Activated naive CD8-positive, alpha-beta T cell (primary cell): ENCODE measurements at regions not wholly inside any gene's neighbourhood (a gene's known extent, or its start where the extent isn't known, plus 50 kb on each side); places are given as distances from the start of the nearest gene placed in this dataset.
"Not testable (repeated sequence)": the region's sequence is repeated elsewhere in the genome, so short reads cannot be mapped to it uniquely, and the experiment has no call there.

Experiments used
- H3K27ac Mint-ChIP-seq: one replicate; pipeline ENCODE4 v1.8.0; 2021; ENCODE audit warnings: mixed read lengths
- H3K27me3 Mint-ChIP-seq: one replicate; pipeline ENCODE4 v1.8.0; 2021; ENCODE audit warnings: mixed read lengths
- H3K36me3 Mint-ChIP-seq: one replicate; pipeline ENCODE4 v1.8.0; 2021; ENCODE audit warnings: mixed read lengths
- H3K4me1 Mint-ChIP-seq: one replicate; pipeline ENCODE4 v1.8.0; 2021; ENCODE audit warnings: low read depth, mixed read lengths
- H3K4me3 Mint-ChIP-seq: one replicate; pipeline ENCODE4 v1.8.0; 2021; ENCODE audit warnings: mild to moderate bottlenecking, mixed read lengths
- H3K9me3 Mint-ChIP-seq: one replicate; pipeline ENCODE4 v1.8.0; 2021; ENCODE audit warnings: low read depth, mixed read lengths

DNA sequence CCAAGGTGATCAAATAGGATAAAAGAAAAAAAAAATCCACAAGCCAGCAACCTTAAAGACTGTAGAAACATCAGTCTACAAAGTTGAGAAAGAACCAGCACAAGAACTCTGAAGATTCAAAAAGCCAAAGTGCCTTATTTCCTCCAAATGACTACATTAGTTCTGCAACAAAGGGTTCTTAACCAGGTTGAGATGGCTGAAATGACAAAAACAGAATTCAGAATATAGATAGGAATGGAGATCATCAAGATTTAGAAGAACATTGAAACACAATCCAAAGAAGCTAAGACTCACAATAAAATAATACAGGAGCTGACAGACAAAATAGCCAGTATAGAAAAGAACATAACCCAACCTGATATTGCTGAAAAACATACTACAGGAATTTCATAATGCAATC, 156.5 kb upstream of the ZCCHC13 start:
- Mint-ChIP-seq H3K27ac (no peak overlapping the region), H3K9me3 (no peaks in the 10 kb centered on the region), H3K4me1 (no peaks in the 10 kb centered on the region), H3K4me3 (no peak overlapping the region), H3K36me3 (peaks cover 7% of the 10 kb centered on the region), H3K27me3 (no peaks in the 10 kb centered on the region)

DNA sequence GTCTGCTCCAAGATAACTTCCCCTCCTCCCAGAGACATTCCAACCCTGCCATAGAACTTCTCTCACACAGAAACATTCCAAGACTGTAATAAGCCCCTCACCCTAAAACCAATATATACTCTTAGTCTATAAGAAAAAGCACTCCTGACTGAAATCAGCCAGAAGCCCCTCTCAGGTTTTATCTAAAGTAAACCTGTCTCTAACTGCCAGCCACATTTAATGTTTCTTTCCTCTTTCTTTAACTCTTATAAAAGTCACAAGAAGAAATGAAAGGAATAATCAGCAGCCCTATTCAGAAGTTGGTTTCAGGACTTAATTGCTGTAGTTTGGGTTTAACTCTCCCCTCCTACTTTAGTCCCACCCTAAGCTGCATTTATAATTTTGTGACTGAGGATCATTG, 165.0 kb upstream of the ZCCHC13 start:
- no peak overlapping the region for H3K27ac Mint-ChIP-seq
- H3K4me1 Mint-ChIP-seq, result no peaks in the 10 kb centered on the region
- no peaks in the 10 kb centered on the region for H3K9me3 Mint-ChIP-seq
- no peak overlapping the region for H3K4me3 Mint-ChIP-seq
- no peaks in the 10 kb centered on the region for H3K27me3 Mint-ChIP-seq
- peaks cover 2% of the 10 kb centered on the region for H3K36me3 Mint-ChIP-seq

DNA sequence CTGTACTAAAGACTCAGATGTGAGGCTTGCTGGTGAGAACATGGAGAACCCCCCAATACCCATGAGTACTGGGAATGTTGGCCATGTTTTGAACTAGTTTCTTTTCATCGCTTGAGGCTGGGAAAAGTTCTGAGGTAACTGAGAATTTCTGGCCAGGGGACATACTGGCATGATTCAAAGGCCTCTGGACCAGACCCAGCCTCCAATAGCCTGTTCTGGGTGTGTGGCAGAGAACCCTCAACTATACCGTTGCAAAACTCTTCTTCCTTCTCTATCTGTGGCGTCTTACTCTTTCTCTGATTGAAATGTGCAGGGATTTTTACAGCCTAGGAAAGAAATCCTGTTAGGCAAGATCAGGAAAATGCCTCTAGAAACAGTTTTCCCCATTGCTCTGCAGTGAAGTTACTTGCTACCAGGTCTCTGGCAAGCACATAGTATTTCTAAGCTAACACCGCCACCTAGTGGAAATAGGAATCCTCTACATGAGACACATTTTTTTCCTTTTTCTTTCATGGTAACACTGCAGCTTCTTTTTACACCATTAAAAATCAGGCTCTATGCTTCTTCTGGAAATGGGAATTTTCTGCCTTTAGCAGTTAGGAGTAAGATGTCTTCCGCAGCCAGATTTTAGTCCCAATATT, 170.7 kb upstream of the ZCCHC13 start:
- Mint-ChIP-seq H3K36me3 (no peaks in the 10 kb centered on the region), H3K27ac (no peak overlapping the region), H3K9me3 (no peaks in the 10 kb centered on the region), H3K4me3 (no peak overlapping the region), H3K4me1 (no peaks in the 10 kb centered on the region), H3K27me3 (no peaks in the 10 kb centered on the region)

DNA sequence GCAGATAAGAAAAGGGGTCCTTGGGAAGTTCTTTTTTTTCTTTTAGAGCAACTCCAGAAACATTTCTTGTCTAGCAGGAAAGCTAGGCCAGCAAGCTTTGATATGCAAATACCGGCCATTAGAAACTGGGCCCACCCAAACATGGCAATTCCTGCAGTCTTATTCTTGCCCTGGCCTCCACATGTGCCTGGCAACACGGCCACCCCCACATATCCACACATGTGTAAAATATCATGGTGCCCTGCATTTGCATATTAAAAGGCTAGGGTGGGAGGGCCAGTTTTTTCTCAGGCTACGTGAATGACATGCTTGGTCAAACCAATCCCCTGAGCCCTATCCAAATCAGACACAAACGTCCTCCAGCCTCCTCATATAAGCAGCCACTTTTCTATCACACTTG, 171.7 kb upstream of the ZCCHC13 start:
- H3K27me3 Mint-ChIP-seq, result no peaks in the 10 kb centered on the region

DNA sequence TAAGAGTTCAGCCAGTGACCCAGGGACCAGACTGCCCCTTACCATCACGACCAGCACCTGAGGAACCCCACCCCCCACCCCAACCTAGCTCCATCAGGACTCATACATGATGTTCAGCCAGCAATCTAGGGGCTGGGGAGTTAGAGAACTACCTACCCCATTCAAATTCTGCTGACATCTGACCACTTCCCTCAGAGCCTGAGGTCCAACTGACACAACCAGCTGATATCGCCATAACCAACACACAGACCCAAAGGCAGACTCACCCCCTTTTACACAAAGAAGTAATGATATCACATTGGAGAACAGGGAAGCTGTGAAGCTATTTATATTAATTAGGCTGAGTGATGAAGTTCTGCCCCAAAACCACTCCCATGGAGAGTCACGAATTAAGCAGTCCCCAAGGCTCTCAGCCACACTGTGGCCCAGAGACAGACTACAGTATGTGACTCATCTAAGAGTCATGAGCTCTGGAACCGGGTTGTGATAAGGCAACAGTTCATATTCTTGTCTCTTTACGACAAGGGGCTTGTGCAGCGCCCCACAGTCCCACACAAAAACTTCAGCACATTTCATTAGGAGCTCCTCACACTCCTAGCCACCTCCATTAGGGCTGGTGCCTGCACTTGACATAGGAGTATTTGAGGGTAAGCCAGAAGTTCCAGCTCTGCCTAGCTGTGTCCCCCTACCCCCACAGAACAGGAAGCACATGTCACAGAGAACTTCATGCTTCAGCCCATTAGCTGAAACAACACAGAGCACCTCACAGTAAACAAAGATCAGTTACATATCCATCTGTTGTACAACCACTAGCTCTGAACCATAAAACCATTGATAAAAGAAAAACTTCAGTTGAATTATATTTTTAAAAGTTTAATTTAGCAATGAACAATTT, 184.7 kb upstream of the ZCCHC13 start:
- no peaks in the 10 kb centered on the region for H3K4me1 Mint-ChIP-seq
- no peaks in the 10 kb centered on the region for H3K36me3 Mint-ChIP-seq
- no peaks in the 10 kb centered on the region for H3K9me3 Mint-ChIP-seq
- no peak overlapping the region for H3K27ac Mint-ChIP-seq
- no peak overlapping the region for H3K4me3 Mint-ChIP-seq
- no peaks in the 10 kb centered on the region for H3K27me3 Mint-ChIP-seq

More for the DNA sequence above, 171.7 kb upstream of the ZCCHC13 start:
- Mint-ChIP-seq H3K4me1 (no peaks in the 10 kb centered on the region), H3K36me3 (no peaks in the 10 kb centered on the region), H3K4me3 (no peak overlapping the region), H3K27ac (no peak overlapping the region), H3K9me3 (no peaks in the 10 kb centered on the region)

DNA sequence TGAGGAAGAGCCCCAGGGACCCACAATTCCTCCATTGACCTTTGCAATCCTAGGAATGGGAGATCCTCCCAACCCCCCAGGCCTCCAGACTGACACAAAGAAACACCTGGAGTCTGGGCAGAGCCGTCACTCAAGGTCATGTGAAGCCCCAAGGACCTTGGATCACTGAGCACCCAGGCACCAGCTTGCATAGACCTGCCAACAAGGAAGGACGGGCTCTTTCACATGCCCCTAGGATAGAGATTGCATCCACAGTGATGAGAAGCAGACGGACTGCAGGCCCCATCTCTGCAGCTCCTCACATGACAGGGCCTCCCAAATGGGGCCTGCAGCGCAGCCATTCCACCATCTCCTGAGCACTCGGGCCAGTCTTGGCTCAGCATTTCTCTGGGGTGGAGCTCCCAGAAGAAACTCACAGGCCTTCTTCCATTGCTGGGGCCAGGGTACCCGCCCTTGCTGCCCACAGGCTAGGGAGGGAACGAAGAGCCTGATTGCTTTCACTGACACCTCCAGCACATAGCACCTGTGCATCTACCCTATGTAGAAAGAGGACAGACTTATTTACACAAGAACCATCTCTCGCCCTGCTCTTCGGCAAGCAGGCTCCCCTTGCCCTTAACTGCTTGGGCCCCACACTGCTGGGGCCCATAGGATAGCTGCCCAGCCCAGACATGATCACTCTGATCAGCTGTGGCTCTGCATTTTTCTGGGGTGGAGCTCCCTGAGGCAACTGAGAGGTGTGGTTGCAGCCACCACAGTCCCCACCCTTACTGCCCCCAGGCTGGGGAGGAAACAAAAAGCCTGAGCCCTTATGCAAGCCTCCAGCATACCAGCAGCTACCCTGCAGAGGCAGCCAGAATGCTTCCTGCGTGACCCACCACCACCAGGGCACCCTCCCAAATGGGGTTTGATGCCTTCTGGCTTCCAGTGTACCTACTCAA, 185.7 kb upstream of the ZCCHC13 start:
- Mint-ChIP-seq H3K4me3 (no peak overlapping the region), H3K27ac (no peak overlapping the region), H3K9me3 (no peaks in the 10 kb centered on the region), H3K36me3 (no peaks in the 10 kb centered on the region), H3K27me3 (no peaks in the 10 kb centered on the region), H3K4me1 (no peaks in the 10 kb centered on the region)

DNA sequence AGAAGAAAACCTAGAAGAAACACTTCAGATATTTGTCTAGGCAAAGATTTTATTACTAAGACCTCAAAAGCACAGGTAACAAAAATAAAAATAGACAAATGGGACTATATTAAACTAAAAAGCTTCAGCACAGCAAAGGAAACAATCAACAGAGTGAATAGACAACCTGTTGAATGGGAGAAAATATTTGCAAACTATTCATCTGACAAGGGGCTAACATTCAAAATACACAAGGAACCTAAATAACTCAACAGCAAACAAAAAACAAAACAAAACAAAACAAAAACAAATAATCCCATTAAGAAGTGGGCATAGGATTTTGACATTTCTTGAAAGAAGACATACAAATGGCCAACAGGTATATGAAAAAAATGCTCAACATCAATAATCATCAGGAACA, 192.7 kb upstream of the ZCCHC13 start:
- H3K27ac Mint-ChIP-seq, result no peak overlapping the region
- no peaks in the 10 kb centered on the region for H3K9me3 Mint-ChIP-seq
- no peaks in the 10 kb centered on the region for H3K4me1 Mint-ChIP-seq
- H3K36me3 Mint-ChIP-seq, result peaks cover 17% of the 10 kb centered on the region
- H3K27me3 Mint-ChIP-seq, result no peaks in the 10 kb centered on the region
- no peak overlapping the region for H3K4me3 Mint-ChIP-seq

DNA sequence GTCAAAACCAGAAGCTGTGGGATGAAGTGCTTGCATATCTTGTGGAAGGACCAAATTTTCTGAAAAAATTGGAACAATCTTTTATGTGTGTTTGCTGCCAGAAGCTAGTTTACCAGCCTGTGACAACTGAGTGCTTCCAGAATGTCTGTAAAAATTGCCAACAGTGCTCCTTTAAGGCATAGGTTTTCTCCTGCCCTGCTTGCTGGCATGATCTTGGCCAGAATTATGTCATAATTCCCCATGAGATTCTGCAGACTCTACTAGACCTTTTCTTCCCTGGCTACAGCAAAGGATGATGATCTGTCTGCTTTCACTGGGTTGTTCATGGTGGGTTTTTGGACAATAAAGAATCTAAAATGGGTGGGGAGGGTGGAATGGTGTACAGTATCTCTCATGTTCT, 196.3 kb upstream of the ZCCHC13 start:
- no peak overlapping the region for H3K27ac Mint-ChIP-seq
- no peak overlapping the region for H3K4me3 Mint-ChIP-seq
- no peaks in the 10 kb centered on the region for H3K4me1 Mint-ChIP-seq
- H3K9me3 Mint-ChIP-seq, result no peaks in the 10 kb centered on the region
- no peaks in the 10 kb centered on the region for H3K27me3 Mint-ChIP-seq
- H3K36me3 Mint-ChIP-seq, result peaks cover 21% of the 10 kb centered on the region

DNA sequence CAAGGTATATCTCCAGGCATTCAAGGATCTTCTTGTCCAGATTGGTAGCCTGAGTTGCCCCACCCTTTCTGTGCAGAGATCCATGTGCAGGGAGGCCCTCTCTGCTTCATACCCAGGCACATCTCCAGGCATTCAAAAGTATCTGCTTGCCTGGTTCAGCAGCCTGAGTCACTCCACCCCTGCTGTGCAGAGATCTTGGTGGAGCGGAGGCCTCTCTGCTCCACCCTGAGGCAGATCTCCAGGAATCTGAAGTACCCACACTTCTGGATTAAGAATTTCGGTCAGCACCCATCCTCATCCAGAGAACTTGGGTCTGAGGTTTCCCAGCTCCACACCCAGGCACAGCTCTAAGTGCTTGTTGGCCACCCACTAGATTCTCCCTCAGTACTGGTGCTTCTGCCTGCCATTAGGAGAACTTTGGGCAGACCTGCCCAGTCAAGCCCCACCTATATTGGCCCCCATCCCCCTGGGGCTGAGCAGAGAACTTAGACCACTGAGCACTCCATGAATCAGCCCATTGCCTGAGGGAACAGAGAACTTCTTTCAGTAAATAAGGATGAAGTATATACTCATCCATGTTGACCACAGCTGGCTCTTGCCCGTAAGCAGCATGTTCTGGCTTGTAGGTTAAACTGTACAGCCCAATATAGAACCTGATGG, 199.5 kb upstream of the ZCCHC13 start:
- Mint-ChIP-seq H3K27me3 (no peaks in the 10 kb centered on the region), H3K9me3 (no peaks in the 10 kb centered on the region), H3K4me3 (no peak overlapping the region), H3K27ac (no peak overlapping the region), H3K4me1 (no peaks in the 10 kb centered on the region), H3K36me3 (peaks cover 17% of the 10 kb centered on the region)

DNA sequence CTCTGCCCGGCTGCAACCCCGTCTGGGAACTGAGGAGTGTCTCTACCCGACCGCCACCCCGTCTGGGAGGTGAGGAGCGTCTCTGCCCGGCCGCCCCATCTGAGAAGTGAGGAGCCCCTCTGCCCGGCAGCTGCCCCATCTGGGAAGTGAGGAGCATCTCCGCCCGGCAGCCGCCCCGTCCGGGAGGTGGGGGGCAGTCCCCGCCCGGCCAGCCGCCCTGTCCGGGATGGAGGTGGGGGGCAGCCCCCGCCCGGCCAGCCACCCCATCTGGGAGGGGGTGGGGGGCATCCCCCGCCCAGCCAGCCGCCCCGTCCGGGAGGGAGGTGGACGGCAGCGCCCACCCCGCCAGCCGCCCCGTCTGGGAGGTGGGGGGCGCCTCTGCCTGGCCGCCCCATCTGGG, 205.6 kb upstream of the ZCCHC13 start:
- not testable (repeated sequence) for H3K27me3 Mint-ChIP-seq, H3K27ac Mint-ChIP-seq, H3K9me3 Mint-ChIP-seq, H3K36me3 Mint-ChIP-seq, H3K4me3 Mint-ChIP-seq, H3K4me1 Mint-ChIP-seq

DNA sequence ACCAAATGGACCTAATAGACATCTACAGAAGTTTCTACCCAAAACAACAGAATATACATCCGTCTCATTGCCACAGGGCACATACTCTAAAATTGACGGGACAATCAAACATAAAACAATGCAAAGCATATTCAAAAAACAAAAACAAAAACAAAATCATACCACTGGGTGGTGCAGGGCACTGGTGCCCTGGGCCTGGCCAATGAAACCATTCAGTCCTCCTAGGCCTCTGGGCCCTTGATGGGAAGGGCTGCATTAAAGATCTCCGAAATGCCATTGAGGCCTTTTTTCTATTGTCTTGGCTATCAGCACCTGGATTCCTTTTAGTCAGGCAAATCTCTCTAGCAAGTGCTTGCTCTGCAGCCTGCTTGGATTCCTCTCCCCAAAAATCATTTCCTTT, 213.9 kb upstream of the ZCCHC13 start:
- H3K4me3 Mint-ChIP-seq, result no peak overlapping the region
- peaks cover 10% of the 10 kb centered on the region for H3K9me3 Mint-ChIP-seq
- no peaks in the 10 kb centered on the region for H3K4me1 Mint-ChIP-seq
- no peaks in the 10 kb centered on the region for H3K27me3 Mint-ChIP-seq
- H3K36me3 Mint-ChIP-seq, result peaks cover 18% of the 10 kb centered on the region
- no peak overlapping the region for H3K27ac Mint-ChIP-seq

DNA sequence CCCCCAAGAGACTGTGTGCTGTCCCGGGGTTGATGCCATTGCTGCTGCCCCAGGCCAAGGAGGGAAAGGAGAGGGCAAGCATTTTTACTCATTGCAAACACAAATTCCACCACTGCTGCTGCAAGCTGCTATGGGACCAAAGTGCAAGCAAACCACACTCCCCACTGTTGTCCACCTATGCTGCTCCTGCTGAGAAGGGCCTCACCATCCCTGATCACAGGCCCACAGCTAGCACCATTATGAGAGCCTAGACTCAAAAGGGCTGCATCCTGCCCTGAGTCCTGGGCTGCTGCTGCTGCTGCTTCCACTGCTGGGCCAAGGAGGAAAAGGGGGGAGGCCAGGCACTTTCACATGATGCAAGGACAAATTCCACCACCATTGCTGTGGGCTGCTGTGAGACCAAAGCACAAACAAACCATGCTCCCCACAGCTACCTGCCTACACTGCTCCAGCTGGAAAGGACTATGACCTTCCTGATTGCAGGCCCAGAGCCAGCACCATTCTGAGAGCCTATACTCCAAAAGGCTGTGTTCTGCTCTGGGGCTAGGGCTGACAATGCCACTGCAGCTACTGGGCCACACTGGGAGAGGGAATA, 218.2 kb upstream of the ZCCHC13 start:
- Mint-ChIP-seq H3K4me1 (no peaks in the 10 kb centered on the region), H3K27me3 (no peaks in the 10 kb centered on the region), H3K9me3 (peaks cover 13% of the 10 kb centered on the region), H3K4me3 (no peak overlapping the region), H3K27ac (no peak overlapping the region), H3K36me3 (peaks cover 18% of the 10 kb centered on the region)

DNA sequence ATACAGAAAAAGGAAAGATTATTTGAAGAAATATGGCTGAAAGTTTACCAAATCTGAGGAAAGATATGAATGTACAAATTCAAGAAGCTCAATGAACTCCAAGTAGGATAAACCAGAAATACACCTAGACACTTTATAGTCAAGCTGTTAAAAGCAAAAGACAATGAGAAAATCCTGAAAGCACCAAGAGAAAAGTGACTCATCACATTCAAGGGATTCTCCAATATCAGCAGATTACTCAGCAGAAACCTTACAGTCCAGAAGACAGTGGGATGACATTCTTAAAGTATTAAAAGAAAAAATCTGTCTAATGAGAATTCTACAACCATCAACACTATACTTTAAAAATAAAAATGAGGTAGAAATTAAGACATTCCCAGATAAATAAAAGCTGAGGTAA, 223.8 kb upstream of the ZCCHC13 start:
- H3K4me3 Mint-ChIP-seq, result no peak overlapping the region

DNA sequence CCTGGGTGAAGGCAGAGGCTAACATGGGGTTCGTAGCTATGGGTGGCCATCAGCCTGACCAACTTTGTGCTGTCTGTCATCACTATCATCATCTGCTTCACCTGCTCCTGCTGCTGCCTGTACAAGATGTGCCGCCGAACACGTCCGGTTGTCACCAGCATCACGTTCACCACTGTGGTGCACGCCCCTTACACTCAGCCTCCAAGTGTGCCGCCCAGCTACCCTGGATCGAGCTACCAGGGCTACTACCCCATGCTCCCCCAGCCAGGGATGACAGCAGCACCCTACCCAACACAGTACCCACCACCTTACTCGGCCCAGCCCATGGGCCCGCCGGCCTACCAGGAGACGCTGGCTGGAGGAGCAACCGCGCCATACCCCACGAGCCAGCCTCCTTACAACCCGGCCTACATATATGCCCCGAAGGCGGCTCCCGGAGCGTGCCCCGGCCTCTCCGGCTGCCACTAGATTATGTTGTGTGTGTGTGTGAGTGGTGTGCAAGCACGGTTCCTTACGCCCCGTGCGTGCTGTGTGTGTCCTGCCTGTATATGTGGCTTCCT, 213.4 kb upstream of the XIST start:
- no peak overlapping the region for H3K27ac Mint-ChIP-seq
- H3K27me3 Mint-ChIP-seq, result no peaks in the 10 kb centered on the region
- no peak overlapping the region for H3K4me3 Mint-ChIP-seq
- peaks cover 7% of the 10 kb centered on the region for H3K9me3 Mint-ChIP-seq
- peaks cover 8% of the 10 kb centered on the region for H3K36me3 Mint-ChIP-seq
- no peaks in the 10 kb centered on the region for H3K4me1 Mint-ChIP-seq

More for the DNA sequence above, 223.8 kb upstream of the ZCCHC13 start:
- Mint-ChIP-seq H3K36me3 (peaks cover 7% of the 10 kb centered on the region), H3K27me3 (no peaks in the 10 kb centered on the region), H3K27ac (no peak overlapping the region), H3K4me1 (no peaks in the 10 kb centered on the region), H3K9me3 (peaks cover 5% of the 10 kb centered on the region)
